PFSK-1 (cell line): ENCODE measurements at regions not wholly inside any gene's neighbourhood (a gene's known extent, or its start where the extent isn't known, plus 50 kb on each side); places are given as distances from the start of the nearest gene placed in this dataset.

ENCODE experiments used
- FOXP2 ChIP-seq: optimal IDR thresholded peaks from 2 replicates; pipeline ENCODE3; 2011; ENCODE audit warnings: borderline replicate concordance, control low read depth, inconsistent platforms; ENCODE audit not compliant: insufficient read depth; ENCODE audit errors: extremely low read length, extremely low read depth
- POLR2AphosphoS5 ChIP-seq: IDR thresholded peaks from 2 replicates; pipeline ENCODE4 v1.6.1; 2012; ENCODE audit warnings: low read depth, mild to moderate bottlenecking, control low read depth, low read length, moderate library complexity

GRCh38 chr22:48606684-48607307 is 1220.9 kb downstream of the BRD1 start:
- TF ChIP-seq FOXP2: no peak
- no peak for TF ChIP-seq POLR2AphosphoS5
